GM12892 (cell line): ENCODE measurements at regions not wholly inside any gene's neighbourhood (a gene's known extent, or its start where the extent isn't known, plus 50 kb on each side); places are given as distances from the start of the nearest gene placed in this dataset.

Source experiments
- POLR2A ChIP-seq: IDR thresholded peaks from 2 replicates; pipeline ENCODE4 v1.6.1; 2011; ENCODE audit warnings: low read depth, low read length, control low read depth
- POLR2AphosphoS5 ChIP-seq: IDR thresholded peaks from 2 replicates; pipeline ENCODE4 v1.6.1; 2011; ENCODE audit warnings: low read depth, low read length, control low read depth

DNA sequence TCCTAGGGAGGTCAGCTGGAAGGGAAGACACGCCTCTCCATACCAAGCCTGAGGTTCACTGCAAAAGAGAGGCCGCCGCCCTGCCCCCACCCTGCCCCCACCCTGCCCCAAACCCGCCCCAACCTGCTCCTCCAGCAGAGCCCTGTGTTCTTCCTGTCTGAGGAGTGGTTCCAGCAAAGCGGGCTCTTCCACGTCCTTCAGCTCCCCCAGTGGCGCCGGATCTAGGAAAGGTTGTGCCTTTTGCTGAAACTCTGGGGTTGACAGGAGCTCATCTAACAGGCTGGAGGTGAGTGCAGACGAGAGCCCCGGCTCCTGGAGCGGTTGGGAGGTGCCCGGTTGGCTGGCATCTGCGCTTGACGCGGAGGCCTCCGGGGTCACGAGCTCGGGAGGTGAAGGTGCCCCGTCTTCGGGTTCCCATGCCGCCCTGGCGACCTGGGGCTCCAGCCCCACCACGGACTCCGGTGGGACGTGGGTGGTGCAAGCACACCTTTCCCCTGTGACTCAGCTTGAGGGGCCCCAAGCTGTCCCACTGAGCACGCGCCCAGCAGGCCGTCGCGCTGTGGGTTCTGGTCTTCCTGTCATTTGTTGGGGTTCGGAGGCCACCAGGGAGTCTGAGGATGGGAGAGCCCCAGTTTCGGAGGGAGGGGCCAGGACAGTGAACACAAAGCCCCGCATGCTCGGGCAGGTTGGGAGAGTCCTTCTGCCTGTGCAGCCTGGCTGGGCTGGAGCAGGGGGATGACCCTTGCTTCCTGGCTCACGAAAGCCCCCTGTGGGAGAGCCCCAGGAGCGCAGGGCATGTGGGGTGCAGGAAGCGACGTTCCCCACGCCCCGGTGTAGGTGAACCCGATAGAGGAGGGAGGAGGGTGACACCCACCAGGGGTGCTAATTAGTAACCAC, 1467.1 kb downstream of the FOXD4L5 start:
- TF ChIP-seq POLR2AphosphoS5 (peak; percentile 28; the same call in 1 of the 2 replicates), POLR2A (peak; percentile 8; the same call in 1 of the 2 replicates)
